NCI-H510A (cell line): ENCODE measurements at regions not wholly inside any gene's neighbourhood (a gene's known extent, or its start where the extent isn't known, plus 50 kb on each side); places are given as distances from the start of the nearest gene placed in this dataset.
"Not testable (repeated sequence)": the region's sequence is repeated elsewhere in the genome, so short reads cannot be mapped to it uniquely, and the experiment has no call there.

Experiments
- DNase-seq: peaks from one replicate; lab custom pipeline; 2025; lab: John Stamatoyannopoulos, UW

GRCh38 chr14:105971593-105972500 is 445.5 kb downstream of the TMEM121 start:
- no peak for DNase-seq

- DNase-seq: no peak
Measured at GRCh38 chr14:105974902-105975301, 448.5 kb downstream of the TMEM121 start.

- DNase-seq: no peak
Measured at GRCh38 chr14:105978618-105979295, 452.4 kb downstream of the TMEM121 start.

- no peak for DNase-seq
Measured at GRCh38 chr14:105979446-105979845, 453.1 kb downstream of the TMEM121 start.

- DNase-seq: no peak
Measured at GRCh38 chr14:105980224-105980623, 453.8 kb downstream of the TMEM121 start.

- not testable (repeated sequence) for DNase-seq
Measured at GRCh38 chr14:105981517-105982302, 455.3 kb downstream of the TMEM121 start.

- no peak for DNase-seq
Measured at GRCh38 chr14:105982664-105983063, 456.3 kb downstream of the TMEM121 start.

GRCh38 chr14:105986894-105987284 is 460.5 kb downstream of the TMEM121 start:
- DNase-seq: no peak

GRCh38 chr14:105987563-105987962 is 461.2 kb downstream of the TMEM121 start:
- no peak for DNase-seq

- no peak for DNase-seq
Measured at GRCh38 chr14:105989566-105990302, 463.4 kb downstream of the TMEM121 start.

GRCh38 chr14:105991677-105992076 is 465.3 kb downstream of the TMEM121 start:
- DNase-seq: not testable (repeated sequence)

GRCh38 chr14:105993814-105994213 is 467.4 kb downstream of the TMEM121 start:
- no peak for DNase-seq

GRCh38 chr14:105995011-105995710 is 468.8 kb downstream of the TMEM121 start:
- not testable (repeated sequence) for DNase-seq

GRCh38 chr14:105998597-105998996 is 472.2 kb downstream of the TMEM121 start:
- not testable (repeated sequence) for DNase-seq

GRCh38 chr14:105999361-106000028 is 473.1 kb downstream of the TMEM121 start:
- no peak for DNase-seq

- DNase-seq: not testable (repeated sequence)
Measured at GRCh38 chr14:106000029-106000511, 473.7 kb downstream of the TMEM121 start.

GRCh38 chr14:106001277-106001676 is 474.9 kb downstream of the TMEM121 start:
- DNase-seq: not testable (repeated sequence)

GRCh38 chr14:106003351-106003750 is 477.0 kb downstream of the TMEM121 start:
- no peak for DNase-seq

GRCh38 chr14:106004937-106005795 is 478.8 kb downstream of the TMEM121 start:
- not testable (repeated sequence) for DNase-seq
